GM18508 (cell line): ENCODE measurements at regions not wholly inside any gene's neighbourhood (a gene's known extent, or its start where the extent isn't known, plus 50 kb on each side); places are given as distances from the start of the nearest gene placed in this dataset.
"Not testable (repeated sequence)": the region's sequence is repeated elsewhere in the genome, so short reads cannot be mapped to it uniquely, and the experiment has no call there.

Source experiments
- ATAC-seq: cut with Tn5 transposase; IDR thresholded peaks from one replicate; pipeline ENCODE4 v1.9.1; 2021; ENCODE audit warnings: moderate number of reproducible peaks; ENCODE audit not compliant: insufficient read depth, unreplicated experiment

- ATAC-seq, result no peak
Measured at GRCh38 chr2:107530046-107530445, 296.6 kb upstream of the RGPD4 start.

- no peak for ATAC-seq
Measured at GRCh38 chr2:107534926-107535325, 291.8 kb upstream of the RGPD4 start.

DNA sequence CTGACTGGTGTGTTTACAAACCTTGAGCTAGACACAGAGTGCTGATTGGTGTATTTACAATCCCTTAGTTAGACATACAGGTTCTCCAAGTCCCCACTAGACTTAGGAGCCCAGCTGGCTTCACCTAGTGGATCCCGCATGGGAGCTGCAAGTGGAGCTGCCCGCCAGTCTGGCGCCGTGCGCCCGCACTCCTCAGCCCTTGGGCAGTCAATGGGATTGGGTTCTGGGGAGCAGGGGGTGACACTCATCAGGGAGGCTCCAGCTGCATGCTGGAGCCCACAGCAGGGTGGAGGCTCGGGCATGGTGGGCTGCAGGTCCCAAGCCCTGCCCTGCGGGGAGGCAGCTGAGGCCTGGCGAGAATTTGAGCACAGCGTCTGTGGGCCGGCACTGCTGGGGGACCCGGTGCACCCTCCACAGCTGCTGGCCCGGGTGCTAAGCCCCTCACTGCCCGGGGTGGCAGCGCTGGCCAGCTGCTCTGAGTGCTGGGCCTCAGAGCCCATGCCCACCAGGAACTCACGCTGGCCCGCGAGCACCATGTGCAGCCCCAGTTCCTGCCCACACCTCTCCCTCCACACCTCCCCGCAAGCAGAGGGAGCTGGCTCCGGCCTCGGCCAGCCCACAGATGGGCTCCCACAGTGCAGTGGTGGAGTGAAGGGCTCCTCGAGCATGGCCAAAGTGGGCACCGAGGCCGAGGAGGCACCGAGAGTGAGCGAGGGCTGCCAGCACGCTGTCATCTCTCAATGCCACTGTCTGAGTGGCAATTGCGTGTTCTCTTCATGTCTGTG is 290.6 kb upstream of the RGPD4 start:
- ATAC-seq, result not testable (repeated sequence)

GRCh38 chr2:107542314-107542740 is 284.4 kb upstream of the RGPD4 start:
- no peak for ATAC-seq

- no peak for ATAC-seq
Measured at GRCh38 chr2:107543793-107544192, 282.9 kb upstream of the RGPD4 start.

DNA sequence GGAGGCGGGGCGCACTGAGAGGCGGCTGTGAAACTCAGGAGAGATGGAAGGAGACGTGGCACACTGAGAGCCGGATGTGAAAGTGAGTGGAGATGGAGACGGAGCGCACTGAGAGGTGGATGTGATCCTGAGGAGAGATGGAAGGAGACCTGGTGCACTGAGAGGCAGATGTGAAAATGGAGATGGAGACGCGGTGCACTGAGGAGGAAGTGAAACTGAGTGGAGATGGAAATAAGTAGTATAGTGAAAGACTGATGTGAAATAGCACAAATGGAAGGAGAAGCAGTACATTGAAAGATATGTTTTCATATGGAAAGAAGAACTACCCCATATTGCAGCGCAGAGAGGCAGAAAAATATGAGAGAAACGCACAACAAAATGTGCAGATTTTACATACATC is 281.6 kb upstream of the RGPD4 start:
- ATAC-seq, result no peak

GRCh38 chr2:107545851-107546250 is 280.8 kb upstream of the RGPD4 start:
- ATAC-seq, result no peak

DNA sequence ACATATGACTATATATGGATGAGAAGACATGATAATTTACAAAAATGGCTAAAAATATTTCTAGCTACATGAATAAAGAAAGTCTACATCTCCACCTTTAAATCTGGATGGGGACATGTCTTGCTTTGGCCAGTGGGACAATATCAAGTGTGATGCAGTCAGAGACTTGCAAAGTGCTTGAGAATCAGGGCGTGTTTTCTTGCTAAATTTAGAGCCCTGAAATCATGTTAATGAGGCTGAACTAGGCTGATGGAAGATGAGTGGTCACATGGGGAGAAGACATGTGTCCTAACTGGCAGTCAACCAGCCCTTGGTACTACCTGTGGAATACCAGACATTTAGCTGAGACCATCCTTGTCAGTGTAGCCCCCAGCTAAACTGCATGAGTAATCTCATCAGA is 278.5 kb upstream of the RGPD4 start:
- no peak for ATAC-seq

- ATAC-seq, result no peak
Measured at GRCh38 chr2:107553046-107553445, 273.6 kb upstream of the RGPD4 start.

DNA sequence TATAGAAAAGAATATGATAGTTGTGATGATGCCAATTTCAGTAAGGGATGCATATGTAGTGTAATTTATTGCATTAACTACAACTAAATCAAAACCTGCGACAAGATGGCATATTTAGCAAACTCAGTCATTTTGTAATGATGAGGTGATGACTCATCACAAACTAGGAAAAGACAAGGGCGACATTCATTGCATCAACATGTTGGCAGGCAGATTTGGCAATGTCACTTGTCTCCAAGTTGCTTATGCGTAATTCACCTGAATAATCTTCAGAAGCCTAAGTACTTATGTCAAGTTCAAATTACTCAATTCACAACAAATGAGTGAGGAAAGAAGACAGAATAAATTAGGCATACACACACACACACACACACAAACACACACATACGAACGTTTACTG is 273.2 kb upstream of the RGPD4 start:
- ATAC-seq, result no peak

DNA sequence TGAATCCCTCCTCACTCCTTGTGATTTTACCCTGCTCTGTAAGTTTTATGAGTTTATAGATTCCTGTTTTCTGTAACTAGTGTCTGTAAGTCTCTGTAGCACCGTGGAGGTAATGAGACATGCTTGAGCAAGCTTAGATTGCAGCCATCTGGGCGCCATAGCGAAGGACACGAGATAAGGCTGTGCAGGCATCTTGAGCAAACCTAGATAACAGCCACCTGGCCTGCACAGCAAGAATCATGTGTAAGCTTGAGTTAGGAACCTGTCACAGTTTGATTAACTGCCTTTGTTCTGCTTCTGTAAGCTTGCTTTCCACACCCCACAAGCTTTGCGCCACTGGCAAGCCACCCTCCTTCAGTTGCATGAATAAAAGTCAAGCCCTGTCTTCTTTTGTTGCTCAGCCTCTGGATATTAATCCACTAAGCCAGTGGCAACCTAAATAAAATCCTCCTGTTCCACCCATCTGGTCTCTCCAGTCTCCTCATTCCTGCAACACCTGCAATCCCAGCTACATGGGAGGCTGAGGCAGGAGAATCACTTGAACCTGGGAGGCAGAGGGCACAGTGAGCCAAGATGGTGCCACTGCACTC is 270.6 kb upstream of the RGPD4 start:
- ATAC-seq, result no peak

- no peak for ATAC-seq
Measured at GRCh38 chr2:107558295-107558694, 268.4 kb upstream of the RGPD4 start.

DNA sequence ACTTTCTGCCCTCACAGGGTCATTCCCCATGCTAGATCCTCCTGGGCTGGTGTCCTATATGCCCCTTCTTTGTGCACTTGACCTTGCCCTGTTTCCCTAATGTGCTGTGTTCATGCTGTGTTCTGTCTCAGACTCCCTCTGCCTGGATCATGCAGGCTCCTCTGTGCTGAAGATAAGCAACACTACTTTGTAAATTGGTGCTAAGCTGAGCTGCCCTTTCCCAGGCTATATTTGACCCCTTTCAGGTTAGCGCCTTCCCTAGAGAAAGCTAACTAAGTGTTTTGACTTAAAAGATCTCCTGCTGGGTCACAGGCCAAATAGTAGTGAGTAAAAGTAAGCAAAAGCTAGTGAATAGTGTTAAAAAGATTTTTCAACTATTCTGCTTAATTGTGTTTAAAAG is 257.2 kb upstream of the RGPD4 start:
- ATAC-seq, result no peak

- ATAC-seq, result no peak
Measured at GRCh38 chr2:107570876-107571275, 255.8 kb upstream of the RGPD4 start.

GRCh38 chr2:107572890-107573289 is 253.8 kb upstream of the RGPD4 start:
- ATAC-seq, result not testable (repeated sequence)

GRCh38 chr2:107576991-107577390 is 249.7 kb upstream of the RGPD4 start:
- ATAC-seq, result no peak

- no peak for ATAC-seq
Measured at GRCh38 chr2:107582487-107582886, 244.2 kb upstream of the RGPD4 start.

DNA sequence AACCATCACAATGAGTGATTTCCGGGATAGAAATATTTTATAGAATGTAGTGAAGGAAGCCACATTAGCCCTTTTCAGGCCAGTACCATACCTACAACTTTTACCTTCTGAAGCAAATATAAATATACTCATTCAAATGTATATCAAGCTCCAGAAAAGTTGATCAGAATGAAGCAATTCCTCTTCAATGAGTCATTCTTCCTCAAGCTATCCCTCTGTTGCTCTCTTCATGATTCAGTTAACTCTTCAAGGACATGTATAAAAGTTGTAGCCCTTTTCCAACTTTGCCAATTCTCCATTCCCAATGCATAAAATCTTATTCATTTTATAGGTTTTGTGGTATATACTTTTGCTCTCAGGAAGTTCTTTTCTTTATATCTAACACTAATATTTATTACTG is 242.1 kb upstream of the RGPD4 start:
- ATAC-seq, result no peak

DNA sequence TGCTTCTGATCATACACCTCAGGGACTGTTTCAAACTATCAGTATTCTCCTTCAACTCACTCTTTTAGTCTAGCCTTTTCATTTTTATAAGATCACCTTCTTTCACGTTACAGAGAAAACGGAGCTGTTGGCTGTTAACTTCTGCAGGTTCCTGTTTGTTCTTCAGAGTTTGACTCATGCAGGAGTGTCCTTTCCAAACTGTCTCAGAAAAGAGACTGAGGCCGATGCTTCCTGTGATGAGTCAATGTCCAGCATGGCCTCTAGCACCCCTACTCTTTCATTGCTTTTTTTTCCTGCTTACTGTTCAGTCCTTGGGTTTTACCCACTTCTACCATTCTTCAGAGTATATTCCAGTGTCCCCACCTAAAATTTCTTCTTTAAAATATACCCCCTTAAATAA is 240.8 kb upstream of the RGPD4 start:
- ATAC-seq, result no peak

- ATAC-seq, result no peak
Measured at GRCh38 chr2:107588181-107588580, 238.5 kb upstream of the RGPD4 start.

GRCh38 chr2:107589079-107589491 is 237.6 kb upstream of the RGPD4 start:
- no peak for ATAC-seq
